HEK293T (cell line): ENCODE measurements at regions not wholly inside any gene's neighbourhood (a gene's known extent, or its start where the extent isn't known, plus 50 kb on each side); places are given as distances from the start of the nearest gene placed in this dataset.

ENCODE experiments used
- ARNT ChIP-seq: fragments of 450-650 bp; IDR thresholded peaks from 2 replicates; pipeline ENCODE4 v1.6.1; 2017; ENCODE audit warnings: mild to moderate bottlenecking
- BHLHE40 ChIP-seq: fragments of 450-650 bp; IDR thresholded peaks from 2 replicates; pipeline ENCODE4 v1.6.1; 2016; ENCODE audit warnings: mild to moderate bottlenecking, moderate library complexity, borderline replicate concordance
- FOXM1 ChIP-seq: fragments of 450-650 bp; IDR thresholded peaks from 2 replicates; pipeline ENCODE4 v1.6.1; 2017; ENCODE audit warnings: mild to moderate bottlenecking, borderline replicate concordance
- HDGF ChIP-seq: fragments of 450-650 bp; IDR thresholded peaks from 2 replicates; pipeline ENCODE4 v1.6.1; 2017; ENCODE audit warnings: antibody characterized with exemption, borderline replicate concordance
- L3MBTL2 ChIP-seq: fragments of 450-650 bp; conservative IDR thresholded peaks from 2 replicates; pipeline ENCODE4 v1.6.1; 2016; ENCODE audit warnings: mild to moderate bottlenecking
- SP1 ChIP-seq: fragments of 450-650 bp; IDR thresholded peaks from 2 replicates; pipeline ENCODE4 v1.6.1; 2017
- ZNF384 ChIP-seq: fragments of 450-650 bp; IDR thresholded peaks from 2 replicates; pipeline ENCODE4 v1.6.1; 2016

DNA sequence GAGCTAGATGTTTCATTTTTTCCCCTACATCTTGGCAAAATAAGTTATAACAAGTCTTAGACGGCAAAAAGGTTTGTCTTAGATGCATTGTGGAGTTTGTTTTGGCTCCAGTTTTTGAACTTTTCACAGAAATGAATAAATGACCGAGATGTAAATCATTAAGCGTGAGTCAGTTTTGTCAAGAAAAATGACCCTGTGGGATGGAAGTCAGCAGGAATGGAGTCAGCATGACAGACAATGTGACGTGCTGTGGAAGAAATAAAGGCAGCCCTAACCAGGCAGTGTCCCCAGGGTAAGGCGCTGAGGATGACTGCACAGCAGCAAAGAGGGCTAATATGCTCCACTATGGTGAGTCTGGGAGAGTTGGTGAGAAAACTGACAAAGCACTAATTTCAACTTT, 163.2 kb downstream of the NOC3L start:
- no peak for TF ChIP-seq SP1
- TF ChIP-seq FOXM1, result no peak
- TF ChIP-seq ZNF384, result no peak
- no peak for TF ChIP-seq L3MBTL2
- TF ChIP-seq HDGF, result no peak
- no peak for TF ChIP-seq ARNT
- TF ChIP-seq BHLHE40, result no peak
